Ovary (tissue), 3 donors: ENCODE measurements at regions not wholly inside any gene's neighbourhood (a gene's known extent, or its start where the extent isn't known, plus 50 kb on each side); places are given as distances from the start of the nearest gene placed in this dataset.

Source experiments
- EP300 ChIP-seq: sonication (generic); formaldehyde crosslinking; IDR thresholded peaks from one replicate; pipeline ENCODE4 v1.6.1; 2017; ENCODE audit warnings: antibody characterized with exemption
- POLR2A ChIP-seq: fragments of 450-650 bp; IDR thresholded peaks from one replicate; pipeline ENCODE4 v1.6.1; 2017; ENCODE audit warnings: antibody characterized with exemption, mild to moderate bottlenecking, moderate library complexity
- TF ChIP-seq, protein P1 (sequence below), 3 donors: fragments of 450-650 bp in 2 of 3; fragments of 200-600 bp in 1 of 3; IDR thresholded peaks; one replicate each; pipeline versions ENCODE4 v1.5.1 to v1.8.0; 2016 to 2022; ENCODE audit warnings: antibody characterized with exemption in 3 of 3, mild to moderate bottlenecking in 1 of 3
- donor health status: DM: no; HTN: no; CAD: no.

DNA sequence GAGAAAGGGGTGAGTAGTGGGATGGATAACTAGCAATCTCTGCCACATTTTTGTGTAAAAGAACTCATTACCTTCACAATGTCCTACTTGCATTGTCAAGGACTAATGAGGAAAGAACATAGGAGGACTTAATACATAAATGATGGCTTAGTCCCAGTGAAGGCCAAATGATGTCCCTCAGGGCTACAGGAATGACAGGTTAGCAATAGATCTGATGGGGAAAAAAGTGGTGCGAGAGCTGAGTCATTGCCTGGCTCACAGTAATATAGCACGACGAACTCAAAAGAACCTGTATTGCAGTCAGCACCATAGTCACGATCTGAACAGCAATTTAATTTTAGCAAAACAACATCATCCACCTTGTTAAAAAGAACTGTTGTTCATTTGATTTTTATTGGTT is 70.9 kb upstream of the ARHGAP36 start:
- TF ChIP-seq POLR2A (no peak), EP300 (no peak)
- TF ChIP-seq, protein P1, sequence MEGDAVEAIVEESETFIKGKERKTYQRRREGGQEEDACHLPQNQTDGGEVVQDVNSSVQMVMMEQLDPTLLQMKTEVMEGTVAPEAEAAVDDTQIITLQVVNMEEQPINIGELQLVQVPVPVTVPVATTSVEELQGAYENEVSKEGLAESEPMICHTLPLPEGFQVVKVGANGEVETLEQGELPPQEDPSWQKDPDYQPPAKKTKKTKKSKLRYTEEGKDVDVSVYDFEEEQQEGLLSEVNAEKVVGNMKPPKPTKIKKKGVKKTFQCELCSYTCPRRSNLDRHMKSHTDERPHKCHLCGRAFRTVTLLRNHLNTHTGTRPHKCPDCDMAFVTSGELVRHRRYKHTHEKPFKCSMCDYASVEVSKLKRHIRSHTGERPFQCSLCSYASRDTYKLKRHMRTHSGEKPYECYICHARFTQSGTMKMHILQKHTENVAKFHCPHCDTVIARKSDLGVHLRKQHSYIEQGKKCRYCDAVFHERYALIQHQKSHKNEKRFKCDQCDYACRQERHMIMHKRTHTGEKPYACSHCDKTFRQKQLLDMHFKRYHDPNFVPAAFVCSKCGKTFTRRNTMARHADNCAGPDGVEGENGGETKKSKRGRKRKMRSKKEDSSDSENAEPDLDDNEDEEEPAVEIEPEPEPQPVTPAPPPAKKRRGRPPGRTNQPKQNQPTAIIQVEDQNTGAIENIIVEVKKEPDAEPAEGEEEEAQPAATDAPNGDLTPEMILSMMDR (IDR thresholded peaks at IDR 0.05), result no peak
